ENCODE measurements at regions not wholly inside any gene's neighbourhood (a gene's known extent, or its start where the extent isn't known, plus 50 kb on each side); places are given as distances from the start of the nearest gene placed in this dataset.

- no peak for DNase-seq
Measured at GRCh38 chr15:98484914-98485313, 163.4 kb upstream of the IGF1R start.

GRCh38 chr15:98485451-98485850, 162.9 kb upstream of the IGF1R start:
- DNase-seq = no peak

DNA sequence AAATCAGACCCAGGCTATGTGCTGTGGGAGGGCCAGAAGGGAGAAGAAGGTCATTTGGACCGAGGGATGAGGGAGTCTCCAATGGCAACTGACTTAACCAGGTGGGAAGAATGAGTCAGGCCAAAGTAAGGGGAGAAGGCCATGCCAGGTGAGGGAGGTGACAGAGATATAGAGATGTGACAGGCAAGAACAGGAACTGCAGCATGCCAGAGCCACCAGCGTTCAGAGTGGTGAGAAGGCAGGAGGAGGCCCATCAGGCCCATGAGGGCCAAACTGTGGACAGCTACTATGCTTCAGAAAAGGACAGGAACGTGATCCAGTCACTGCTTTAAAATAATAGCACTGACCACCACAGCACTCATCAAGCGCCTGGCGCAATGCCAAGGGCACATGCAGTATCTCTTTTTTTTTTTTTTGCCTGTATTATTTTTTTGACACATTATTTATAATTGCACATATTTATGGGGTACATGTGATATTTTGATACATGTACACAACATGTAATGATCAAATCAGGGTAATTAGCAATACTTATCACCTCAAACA, 154.3 kb upstream of the IGF1R start:
- no peak for DNase-seq

GRCh38 chr15:98501192-98501591, 147.1 kb upstream of the IGF1R start:
- DNase-seq = no peak

DNA sequence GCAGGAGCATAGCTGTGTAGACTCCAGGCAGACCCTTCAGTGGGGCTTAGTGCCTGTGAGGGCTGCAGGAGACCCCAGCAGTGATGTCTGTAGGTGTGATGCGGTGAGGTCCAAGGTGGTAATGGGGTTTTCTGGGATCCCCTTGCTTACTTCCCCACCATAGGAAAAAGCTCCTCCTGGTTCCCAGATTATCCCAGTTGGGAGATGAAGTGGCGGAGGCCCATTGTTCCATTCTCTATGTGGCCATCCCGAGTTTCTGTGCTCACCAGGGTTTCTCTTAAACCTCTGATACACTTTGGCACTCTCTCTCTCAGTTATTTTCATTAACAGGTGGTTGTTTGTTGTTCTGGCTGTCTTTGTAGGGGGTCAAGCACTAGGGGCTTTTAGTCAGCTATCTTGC, 146.7 kb upstream of the IGF1R start:
- DNase-seq = no peak

- no peak for DNase-seq
Measured at GRCh38 chr15:98503970-98504369, 144.4 kb upstream of the IGF1R start.

DNA sequence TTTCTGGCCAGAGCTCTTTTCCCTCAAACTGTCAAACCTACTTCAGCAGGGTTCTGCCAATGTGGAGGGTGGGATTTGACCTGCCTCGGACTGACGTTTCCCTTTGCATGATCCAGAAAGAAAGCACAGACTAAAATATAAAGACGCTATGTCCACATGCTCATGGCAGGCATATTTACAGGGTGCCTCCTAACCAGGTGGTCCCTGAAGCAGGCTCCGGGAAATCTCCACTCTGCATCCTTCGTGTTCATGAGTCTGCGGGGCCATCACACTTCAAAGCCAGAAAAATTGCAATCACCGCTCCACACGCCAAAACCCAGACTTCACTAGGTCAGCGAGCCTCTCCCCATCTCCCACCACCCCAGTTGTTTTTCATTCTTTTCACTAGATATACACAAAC, 143.3 kb upstream of the IGF1R start:
- DNase-seq = no peak

DNA sequence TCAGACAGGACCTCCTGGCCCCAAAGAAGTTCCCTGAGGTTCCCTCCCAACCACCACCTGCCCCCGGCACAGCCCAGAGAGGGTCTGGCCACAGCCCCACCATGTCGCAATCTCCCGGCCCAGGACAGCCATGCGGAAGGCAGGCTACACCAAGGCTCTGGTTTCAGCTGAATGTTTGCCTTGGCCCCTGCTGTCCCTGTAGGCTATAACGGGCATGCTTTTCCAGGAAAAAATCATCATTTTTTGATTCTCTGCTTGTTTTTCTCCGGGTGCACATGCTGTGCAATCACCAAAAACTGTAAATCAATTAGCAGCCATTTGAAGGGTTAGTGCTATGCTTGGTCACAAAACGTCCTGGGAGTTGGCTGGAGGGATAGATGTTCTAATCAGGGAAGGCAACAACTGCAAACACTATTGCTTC, 142.7 kb upstream of the IGF1R start:
- DNase-seq = no peak

DNA sequence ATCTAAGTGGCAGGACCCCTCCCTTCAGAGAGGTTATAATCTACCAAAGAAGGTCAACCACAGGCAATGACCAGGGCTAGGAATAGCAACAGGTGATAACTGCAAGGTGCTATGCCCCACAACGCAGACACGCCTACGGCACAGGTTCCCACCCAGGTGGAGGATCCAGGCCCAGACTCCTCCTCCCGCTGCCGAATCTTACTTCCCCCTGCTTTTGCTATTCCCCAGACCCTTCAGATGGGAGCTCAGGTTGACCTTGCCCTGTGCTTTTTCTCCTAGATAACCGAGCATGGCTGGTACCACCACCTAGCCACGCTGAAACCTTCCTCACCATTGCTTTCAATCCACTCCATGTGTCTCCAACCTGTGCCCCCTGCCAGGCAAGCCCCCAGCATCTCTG, 142.2 kb upstream of the IGF1R start:
- DNase-seq = no peak

DNA sequence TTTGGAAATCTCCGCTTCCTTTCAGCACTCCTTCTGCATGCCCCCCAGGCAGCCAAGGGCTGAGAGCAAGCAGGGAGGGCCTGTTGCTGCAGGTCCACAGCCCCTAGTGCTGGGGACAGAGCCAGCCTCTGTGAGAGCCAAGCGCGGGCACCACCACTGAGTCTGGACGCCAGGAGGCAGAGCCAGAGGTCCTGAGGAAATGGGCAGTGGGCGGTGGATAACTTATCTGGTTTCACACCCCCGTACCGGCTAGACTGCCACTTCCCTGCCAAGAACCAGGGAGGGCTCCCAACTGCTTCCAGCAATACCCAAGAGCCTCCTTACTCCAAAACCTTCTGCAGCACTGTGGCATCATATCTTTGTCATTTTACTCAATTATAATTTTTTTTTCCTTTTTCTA, 141.6 kb upstream of the IGF1R start:
- DNase-seq = no peak

GRCh38 chr15:98513428-98513986, 134.8 kb upstream of the IGF1R start:
- DNase-seq = no peak

GRCh38 chr15:98514034-98514622, 134.2 kb upstream of the IGF1R start:
- DNase-seq = no peak

GRCh38 chr15:98518823-98519561, 129.3 kb upstream of the IGF1R start:
- peak; percentile 14 for DNase-seq

- DNase-seq = no peak
Measured at GRCh38 chr15:98519767-98520550, 128.4 kb upstream of the IGF1R start.

GRCh38 chr15:98522127-98522526, 126.2 kb upstream of the IGF1R start:
- no peak for DNase-seq

DNA sequence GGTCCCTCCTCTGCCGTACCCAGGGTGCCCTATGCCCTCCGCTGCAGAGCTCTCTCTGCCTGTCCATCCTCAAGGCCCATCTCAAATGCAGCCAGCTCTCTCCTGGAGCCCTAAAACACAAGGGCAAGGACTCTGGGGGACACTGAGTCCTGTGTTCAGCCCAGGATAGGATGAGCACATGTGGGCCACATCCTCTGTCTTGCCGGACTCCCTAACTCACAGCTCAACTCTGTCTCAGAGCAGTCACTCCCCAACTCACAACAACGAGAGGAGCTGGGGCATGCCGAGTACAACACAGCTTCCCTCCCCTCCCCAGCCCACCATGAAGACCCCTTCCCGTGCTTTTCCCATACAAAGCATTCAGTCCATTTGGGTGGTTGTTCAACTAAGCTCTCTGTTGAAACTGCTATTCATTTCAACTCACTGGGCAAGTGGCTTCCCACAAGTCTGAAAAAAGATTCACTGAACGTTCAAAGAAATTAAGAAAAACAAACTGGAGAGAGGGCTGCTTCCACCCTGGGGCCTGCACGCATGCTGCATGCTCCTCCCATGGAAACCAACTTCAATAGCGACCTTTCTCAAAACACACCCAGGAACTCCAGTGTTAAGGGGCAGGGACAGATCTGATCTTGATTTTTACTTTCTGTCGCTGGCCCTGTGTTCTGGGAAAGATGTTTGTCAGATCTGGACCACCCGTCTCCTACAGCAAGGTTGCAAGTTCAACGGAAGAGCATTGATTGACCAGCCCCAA, 124.3 kb upstream of the IGF1R start:
- no peak for DNase-seq

DNA sequence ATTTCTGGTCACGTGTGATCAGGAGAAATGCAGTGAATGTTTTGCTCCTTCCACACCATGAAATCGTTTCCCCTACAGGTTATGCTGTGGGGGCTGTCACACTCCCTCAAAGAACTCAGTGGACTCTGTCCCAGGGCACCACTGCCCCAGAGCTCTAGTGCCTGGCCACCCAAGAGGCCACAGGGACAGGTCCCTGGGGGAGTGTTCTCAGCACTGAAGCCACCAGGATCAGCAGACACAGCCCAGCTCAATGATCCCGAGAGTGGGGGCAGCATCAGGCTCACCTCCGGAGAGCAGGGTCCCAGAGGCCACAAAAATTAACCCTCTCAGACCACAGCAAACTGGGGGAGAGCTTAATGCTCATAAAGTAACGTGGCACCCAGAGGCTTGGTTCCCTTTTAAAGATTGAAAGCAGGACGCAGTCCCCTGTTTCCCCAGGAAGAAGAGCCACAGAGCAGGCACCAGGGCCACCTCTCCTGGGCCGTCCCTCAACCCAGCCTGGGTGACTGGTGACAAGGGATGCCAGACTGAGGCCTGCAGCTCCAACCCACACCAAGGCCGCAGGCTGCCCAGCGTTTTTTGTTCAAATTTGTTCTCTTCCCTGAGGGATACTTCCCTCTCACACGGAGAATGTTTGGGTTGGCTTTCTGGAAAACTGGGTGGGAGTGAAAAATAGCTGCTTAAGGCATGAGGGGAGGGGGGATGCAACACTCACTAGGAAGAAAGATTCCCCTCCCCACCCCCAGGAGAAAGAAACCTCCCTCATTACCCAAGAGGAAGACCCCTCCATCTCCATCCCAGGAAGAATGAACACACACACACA, 123.3 kb upstream of the IGF1R start:
- no peak for DNase-seq

- no peak for DNase-seq
Measured at GRCh38 chr15:98525661-98526001, 122.7 kb upstream of the IGF1R start.

DNA sequence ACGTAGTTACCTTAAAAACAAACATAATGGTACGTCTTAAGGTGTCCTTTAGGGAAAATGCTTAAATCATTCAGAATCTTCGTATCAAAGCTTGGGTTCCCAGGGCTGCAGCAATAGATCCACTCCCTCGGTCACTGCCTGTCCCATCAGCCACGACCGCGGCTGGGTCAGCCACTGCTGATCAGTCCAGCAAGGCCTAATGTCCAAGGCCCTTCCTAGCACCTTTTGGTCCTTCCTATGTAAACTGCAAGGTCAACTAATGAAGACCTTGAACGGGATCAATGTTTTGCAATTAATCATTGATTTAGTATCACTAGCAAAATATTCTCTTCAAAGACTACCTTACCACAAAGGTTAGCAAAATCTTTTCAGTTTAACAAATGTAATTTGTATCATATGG, 122.2 kb upstream of the IGF1R start:
- DNase-seq = no peak

GRCh38 chr15:98528046-98528725, 120.2 kb upstream of the IGF1R start:
- DNase-seq = no peak

All from activated naive CD4-positive, alpha-beta T cell treated with Interleukin-2 at 50 U/mL for 16 hours (primary cell).